ENCODE measurements at regions not wholly inside any gene's neighbourhood (a gene's known extent, or its start where the extent isn't known, plus 50 kb on each side); places are given as distances from the start of the nearest gene placed in this dataset.

GRCh38 chr2:215699700-215700538, 264.1 kb upstream of the FN1 start:
- H3F3A ChIP-seq (ENCODE audit: control insufficient read depth, insufficient read depth) = no peaks in the 10 kb centered on the region
- no peaks in the 10 kb centered on the region for H3K4me1 ChIP-seq (ENCODE audit: control insufficient read depth, low read length)
- no peaks in the 10 kb centered on the region for H3K9me2 ChIP-seq (replicated peaks; ENCODE audit: control insufficient read depth, low read length)
- H3K27ac ChIP-seq (ENCODE audit: low read depth, low read length) = no peak overlapping the region
- no peaks in the 10 kb centered on the region for H3K79me2 ChIP-seq (ENCODE audit: control insufficient read depth, low read length)
- no peaks in the 10 kb centered on the region for H3K36me3 ChIP-seq (ENCODE audit: control insufficient read depth, low read length)
- H3K4me2 ChIP-seq (ENCODE audit: low read length) = no peak overlapping the region
- H3K4me3 ChIP-seq (ENCODE audit: low read length) = no peak overlapping the region
- H4K20me1 ChIP-seq (ENCODE audit: control insufficient read depth, insufficient read depth, low read depth, low read length) = no peaks in the 10 kb centered on the region
- TF ChIP-seq CTCF (IDR thresholded peaks at IDR 0.05; ENCODE audit: low read depth, low read length, poor library complexity, severe bottlenecking) = no peak
- TF ChIP-seq EZH2phosphoT487 (IDR thresholded peaks at IDR 0.05; ENCODE audit: borderline replicate concordance, low read length) = no peak
- H3K9me3 ChIP-seq (ENCODE audit: control insufficient read depth, insufficient read depth, low read length) = no peaks in the 10 kb centered on the region
- H3K27me3 ChIP-seq (ENCODE audit: control insufficient read depth, low read length) = no peaks in the 10 kb centered on the region

GRCh38 chr2:215699018-215699417, 263.1 kb upstream of the FN1 start:
- Histone ChIP-seq H3K79me2 (ENCODE audit: control insufficient read depth, low read length) (no peaks in the 10 kb centered on the region), H3K27ac (ENCODE audit: low read depth, low read length) (no peak overlapping the region), H3K4me1 (ENCODE audit: control insufficient read depth, low read length) (no peaks in the 10 kb centered on the region), H3K4me3 (ENCODE audit: low read length) (no peak overlapping the region), H3K27me3 (ENCODE audit: control insufficient read depth, low read length) (no peaks in the 10 kb centered on the region), H3K36me3 (ENCODE audit: control insufficient read depth, low read length) (no peaks in the 10 kb centered on the region), H3F3A (ENCODE audit: control insufficient read depth, insufficient read depth) (no peaks in the 10 kb centered on the region), H3K4me2 (ENCODE audit: low read length) (no peak overlapping the region), H3K9me3 (ENCODE audit: control insufficient read depth, insufficient read depth, low read length) (no peaks in the 10 kb centered on the region), H4K20me1 (ENCODE audit: control insufficient read depth, insufficient read depth, low read depth, low read length) (no peaks in the 10 kb centered on the region), H3K9me2 (replicated peaks; ENCODE audit: control insufficient read depth, low read length) (no peaks in the 10 kb centered on the region)
- TF ChIP-seq EZH2phosphoT487 (IDR thresholded peaks at IDR 0.05; ENCODE audit: borderline replicate concordance, low read length) = no peak
- TF ChIP-seq CTCF (IDR thresholded peaks at IDR 0.05; ENCODE audit: low read depth, low read length, poor library complexity, severe bottlenecking) = no peak

GRCh38 chr2:215698566-215698965, 262.7 kb upstream of the FN1 start:
- H3K9me3 ChIP-seq (ENCODE audit: control insufficient read depth, insufficient read depth, low read length) = no peaks in the 10 kb centered on the region
- H3K9me2 ChIP-seq (replicated peaks; ENCODE audit: control insufficient read depth, low read length) = no peaks in the 10 kb centered on the region
- TF ChIP-seq EZH2phosphoT487 (IDR thresholded peaks at IDR 0.05; ENCODE audit: borderline replicate concordance, low read length) (no peak), CTCF (IDR thresholded peaks at IDR 0.05; ENCODE audit: low read depth, low read length, poor library complexity, severe bottlenecking) (no peak)
- H3F3A ChIP-seq (ENCODE audit: control insufficient read depth, insufficient read depth) = no peaks in the 10 kb centered on the region
- H3K4me1 ChIP-seq (ENCODE audit: control insufficient read depth, low read length) = no peaks in the 10 kb centered on the region
- no peaks in the 10 kb centered on the region for H3K36me3 ChIP-seq (ENCODE audit: control insufficient read depth, low read length)
- H3K27ac ChIP-seq (ENCODE audit: low read depth, low read length) = no peak overlapping the region
- no peak overlapping the region for H3K4me2 ChIP-seq (ENCODE audit: low read length)
- no peaks in the 10 kb centered on the region for H3K79me2 ChIP-seq (ENCODE audit: control insufficient read depth, low read length)
- H3K27me3 ChIP-seq (ENCODE audit: control insufficient read depth, low read length) = no peaks in the 10 kb centered on the region
- H4K20me1 ChIP-seq (ENCODE audit: control insufficient read depth, insufficient read depth, low read depth, low read length) = no peaks in the 10 kb centered on the region
- H3K4me3 ChIP-seq (ENCODE audit: low read length) = no peak overlapping the region

Data from DOHH2 (cell line).